ENCODE measurements at regions not wholly inside any gene's neighbourhood (a gene's known extent, or its start where the extent isn't known, plus 50 kb on each side); places are given as distances from the start of the nearest gene placed in this dataset.

DNA sequence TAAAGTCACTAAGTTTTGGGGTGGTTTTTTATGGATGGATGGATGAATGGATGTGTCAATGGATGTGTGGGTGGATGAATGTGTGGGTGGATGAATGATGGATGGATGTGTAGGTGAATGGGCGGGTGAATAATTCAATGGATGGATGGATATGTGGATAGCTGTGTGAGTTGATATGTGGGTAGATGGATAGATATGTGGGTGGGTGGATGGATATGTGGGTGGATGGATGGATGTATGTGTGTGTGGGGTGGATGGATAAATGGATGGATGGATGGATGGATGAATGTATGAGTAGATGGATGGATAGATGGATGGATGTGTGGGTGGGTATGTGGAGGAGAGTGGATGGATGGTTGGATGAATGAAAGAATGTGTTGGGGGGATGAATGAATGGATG lies 310.1 kb upstream of the C16orf82 start:
- no peak for DNase-seq (ENCODE audit: extremely low spot score in 2 of 2)
- no peaks in the 10 kb centered on the region for H3K4me1 ChIP-seq
- intact Hi-C loops (cut with DNase I): no loop called here
- no peak for TF ChIP-seq POLR2A (IDR thresholded peaks at IDR 0.05)
- TF ChIP-seq, protein P1, sequence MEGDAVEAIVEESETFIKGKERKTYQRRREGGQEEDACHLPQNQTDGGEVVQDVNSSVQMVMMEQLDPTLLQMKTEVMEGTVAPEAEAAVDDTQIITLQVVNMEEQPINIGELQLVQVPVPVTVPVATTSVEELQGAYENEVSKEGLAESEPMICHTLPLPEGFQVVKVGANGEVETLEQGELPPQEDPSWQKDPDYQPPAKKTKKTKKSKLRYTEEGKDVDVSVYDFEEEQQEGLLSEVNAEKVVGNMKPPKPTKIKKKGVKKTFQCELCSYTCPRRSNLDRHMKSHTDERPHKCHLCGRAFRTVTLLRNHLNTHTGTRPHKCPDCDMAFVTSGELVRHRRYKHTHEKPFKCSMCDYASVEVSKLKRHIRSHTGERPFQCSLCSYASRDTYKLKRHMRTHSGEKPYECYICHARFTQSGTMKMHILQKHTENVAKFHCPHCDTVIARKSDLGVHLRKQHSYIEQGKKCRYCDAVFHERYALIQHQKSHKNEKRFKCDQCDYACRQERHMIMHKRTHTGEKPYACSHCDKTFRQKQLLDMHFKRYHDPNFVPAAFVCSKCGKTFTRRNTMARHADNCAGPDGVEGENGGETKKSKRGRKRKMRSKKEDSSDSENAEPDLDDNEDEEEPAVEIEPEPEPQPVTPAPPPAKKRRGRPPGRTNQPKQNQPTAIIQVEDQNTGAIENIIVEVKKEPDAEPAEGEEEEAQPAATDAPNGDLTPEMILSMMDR (IDR thresholded peaks at IDR 0.05): no peak
- no peak for TF ChIP-seq POLR2AphosphoS5 (IDR thresholded peaks at IDR 0.05; ENCODE audit: insufficient read depth in 1 of 2, low read depth in 1 of 2)
- H3K27me3 ChIP-seq: no peaks in the 10 kb centered on the region
- H3K36me3 ChIP-seq: no peaks in the 10 kb centered on the region
- H3K9me3 ChIP-seq: no peaks in the 10 kb centered on the region
- H3K27ac ChIP-seq: no peak overlapping the region
- no peak overlapping the region for H3K4me3 ChIP-seq

DNA sequence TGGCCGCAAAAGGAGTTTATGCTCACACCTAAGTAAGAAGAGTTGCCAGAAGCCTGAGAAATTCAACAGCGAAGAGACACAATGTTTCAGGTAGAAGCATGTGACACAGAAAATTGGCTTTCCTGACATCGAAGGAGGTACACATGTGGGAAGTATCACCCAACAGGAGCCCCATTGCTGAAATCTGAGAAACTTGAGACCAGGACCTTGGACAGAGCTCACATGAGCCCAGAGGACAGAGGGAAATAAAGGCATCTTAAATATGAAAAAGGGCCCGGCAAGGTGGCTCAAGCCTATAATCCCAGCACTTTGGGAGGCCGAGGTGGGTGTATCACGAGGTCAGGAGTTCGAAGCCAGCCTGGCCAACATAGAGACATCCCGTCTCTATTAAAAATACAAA lies 304.1 kb upstream of the C16orf82 start:
- H3K4me3 ChIP-seq: no peak overlapping the region
- intact Hi-C loops (cut with DNase I): no loop called here
- no peaks in the 10 kb centered on the region for H3K4me1 ChIP-seq
- H3K27ac ChIP-seq: no peak overlapping the region
- no peaks in the 10 kb centered on the region for H3K36me3 ChIP-seq
- no peaks in the 10 kb centered on the region for H3K27me3 ChIP-seq
- H3K9me3 ChIP-seq: no peaks in the 10 kb centered on the region
- no peak for DNase-seq (ENCODE audit: extremely low spot score in 2 of 2)
- TF ChIP-seq POLR2AphosphoS5 (IDR thresholded peaks at IDR 0.05; ENCODE audit: insufficient read depth in 1 of 2, low read depth in 1 of 2) (no peak), POLR2A (IDR thresholded peaks at IDR 0.05) (no peak)
- TF ChIP-seq, protein P1 (IDR thresholded peaks at IDR 0.05): no peak

DNA sequence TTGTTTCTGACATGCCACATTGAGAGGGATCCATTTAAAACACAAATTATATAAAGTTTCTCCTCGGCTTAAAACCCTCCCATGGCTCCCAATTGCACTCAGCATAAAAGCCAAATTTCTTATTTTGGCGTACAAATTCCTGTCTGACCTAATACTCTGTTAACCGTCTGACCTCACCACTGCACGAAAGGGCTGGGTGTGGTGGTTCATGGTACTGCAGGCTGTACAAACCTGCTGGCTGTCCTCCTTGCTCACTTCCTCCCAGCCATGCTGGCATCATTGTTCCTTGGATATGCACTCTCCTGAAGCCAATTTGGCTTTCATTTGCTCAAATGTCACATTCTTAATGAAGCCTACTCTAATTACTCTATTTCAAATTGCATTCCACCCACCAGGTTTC lies 301.6 kb upstream of the C16orf82 start:
- no peak for TF ChIP-seq POLR2A (IDR thresholded peaks at IDR 0.05)
- Histone ChIP-seq H3K9me3 (no peaks in the 10 kb centered on the region), H3K4me3 (no peak overlapping the region), H3K4me1 (no peaks in the 10 kb centered on the region), H3K27ac (no peak overlapping the region), H3K27me3 (no peaks in the 10 kb centered on the region), H3K36me3 (no peaks in the 10 kb centered on the region)
- intact Hi-C loops (cut with DNase I): no loop called here
- no peak for DNase-seq (ENCODE audit: extremely low spot score in 2 of 2)

DNA sequence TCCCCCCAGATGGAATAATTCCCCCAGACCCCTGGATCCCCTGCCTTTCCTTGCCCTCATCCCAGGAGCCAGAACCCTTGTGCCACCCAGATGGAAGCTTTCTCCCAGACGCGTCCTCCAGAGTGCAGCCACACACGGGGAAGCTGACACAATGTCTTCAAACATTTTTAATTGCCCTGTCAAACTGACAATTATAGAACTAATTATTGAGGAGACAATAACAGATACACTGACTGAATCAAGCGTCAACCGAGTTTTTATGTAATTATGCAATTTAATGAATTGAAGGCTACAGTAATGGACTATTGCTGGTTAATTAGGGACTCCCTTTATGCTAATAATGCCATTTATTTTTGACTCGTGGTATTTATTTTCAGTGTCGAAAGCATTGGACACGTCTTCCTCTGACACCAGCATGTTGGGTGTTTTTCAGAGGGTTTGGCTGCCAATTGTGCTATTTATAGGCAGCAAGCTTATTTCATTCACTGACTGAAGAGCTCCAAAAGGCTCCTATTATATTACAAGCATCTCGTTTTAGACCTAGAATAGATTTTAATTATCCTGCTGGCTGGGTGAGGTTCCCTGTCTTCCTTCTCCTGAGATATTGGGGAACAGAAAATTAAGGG lies 298.2 kb upstream of the C16orf82 start:
- DNase-seq (ENCODE audit: extremely low spot score in 2 of 2): no peak
- intact Hi-C loops (cut with DNase I): no loop called here
- Histone ChIP-seq H3K27me3 (no peaks in the 10 kb centered on the region), H3K4me1 (no peaks in the 10 kb centered on the region), H3K27ac (no peak overlapping the region), H3K36me3 (no peaks in the 10 kb centered on the region), H3K4me3 (no peak overlapping the region), H3K9me3 (no peaks in the 10 kb centered on the region)
- TF ChIP-seq, protein P1 (IDR thresholded peaks at IDR 0.05): no peak
- TF ChIP-seq POLR2AphosphoS5 (IDR thresholded peaks at IDR 0.05; ENCODE audit: insufficient read depth in 1 of 2, low read depth in 1 of 2) (no peak), POLR2A (IDR thresholded peaks at IDR 0.05) (no peak)

DNA sequence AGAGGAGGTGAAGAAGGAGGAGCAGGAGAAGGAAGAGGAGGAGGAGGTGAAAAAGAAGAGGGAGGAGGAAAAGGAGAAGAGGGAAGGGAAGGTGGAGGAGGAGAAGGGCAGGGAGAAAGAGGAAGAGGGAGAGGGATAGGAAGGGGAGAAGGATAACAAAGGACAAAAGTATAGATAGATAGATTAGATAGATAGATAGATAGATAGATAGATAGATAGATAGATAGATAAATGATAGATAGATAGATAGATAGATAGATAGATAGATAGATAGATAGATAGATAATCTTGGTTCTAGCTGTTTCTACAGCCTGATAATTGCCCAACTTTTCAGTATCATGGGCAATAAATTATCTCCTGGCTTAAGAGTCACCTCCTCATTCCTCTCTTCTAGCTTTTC lies 296.2 kb upstream of the C16orf82 start:
- Histone ChIP-seq H3K4me3 (no peak overlapping the region), H3K27me3 (no peaks in the 10 kb centered on the region), H3K36me3 (no peaks in the 10 kb centered on the region), H3K4me1 (no peaks in the 10 kb centered on the region), H3K9me3 (no peaks in the 10 kb centered on the region), H3K27ac (no peak overlapping the region)
- TF ChIP-seq, protein P1 (IDR thresholded peaks at IDR 0.05): no peak
- TF ChIP-seq POLR2A (IDR thresholded peaks at IDR 0.05) (no peak), POLR2AphosphoS5 (IDR thresholded peaks at IDR 0.05; ENCODE audit: insufficient read depth in 1 of 2, low read depth in 1 of 2) (no peak)
- no peak for DNase-seq (ENCODE audit: extremely low spot score in 2 of 2)
- intact Hi-C loops (cut with DNase I): no loop called here

Measured in vagina (tissue), 2 donors.